H1 (cell line): ENCODE measurements at regions not wholly inside any gene's neighbourhood (a gene's known extent, or its start where the extent isn't known, plus 50 kb on each side); places are given as distances from the start of the nearest gene placed in this dataset.

Experiments used
- CHD2 ChIP-seq: IDR thresholded peaks from 2 replicates; pipeline ENCODE4 v1.6.1; 2012; ENCODE audit warnings: low read length, improper control_type of control experiment
- CTCF ChIP-seq, 3 experiments: IDR thresholded peaks; 1 replicate in 2 of 3; 2 replicates in 1 of 3; pipeline versions ENCODE4 v1.5.1 to v1.6.1; 2011; ENCODE audit warnings: low read length in 3 of 3, mild to moderate bottlenecking in 3 of 3, inconsistent platforms in 2 of 3, low read depth in 1 of 3, moderate library complexity in 1 of 3; ENCODE audit not compliant: insufficient read depth in 1 of 3; ENCODE audit errors: control extremely low read depth in 1 of 3
- EZH2 ChIP-seq: fragments of 200-600 bp; sonication (generic); IDR thresholded peaks from 2 replicates; pipeline ENCODE4 v1.7.1; 2012; ENCODE audit warnings: low read depth, mild to moderate bottlenecking, moderate library complexity, low read length, inconsistent platforms; ENCODE audit not compliant: severe bottlenecking
- GABPA ChIP-seq: IDR thresholded peaks from 2 replicates; pipeline ENCODE4 v1.6.1; 2011; ENCODE audit warnings: mild to moderate bottlenecking, low read length, moderate library complexity, borderline replicate concordance; ENCODE audit not compliant: insufficient read depth
- HDAC2 ChIP-seq, 2 experiments: fragments of 300-600 bp in 1 of 2; sonication (generic) in 1 of 2; IDR thresholded peaks; 2 replicates each; pipeline ENCODE4 v1.6.1; 2011 to 2012; ENCODE audit warnings: low read depth in 2 of 2, low read length in 2 of 2, mild to moderate bottlenecking in 2 of 2, moderate library complexity in 2 of 2, borderline replicate concordance in 1 of 2, inconsistent platforms in 1 of 2
- POLR2A ChIP-seq, 2 experiments: IDR thresholded peaks; 1 replicate in 1 of 2; 2 replicates in 1 of 2; pipeline ENCODE4 v1.6.1; 2011; ENCODE audit warnings: low read depth in 2 of 2, low read length in 2 of 2, mild to moderate bottlenecking in 2 of 2; ENCODE audit errors: control extremely low read depth in 1 of 2
- RAD21 ChIP-seq, 2 experiments: IDR thresholded peaks in 1 of 2; conservative IDR thresholded peaks in 1 of 2; 2 replicates each; pipeline ENCODE4 v1.6.1; 2011; ENCODE audit warnings: low read depth in 2 of 2, low read length in 2 of 2, improper control_type of control experiment in 1 of 2, inconsistent platforms in 1 of 2, mild to moderate bottlenecking in 1 of 2, moderate library complexity in 1 of 2
- SIN3A ChIP-seq, 2 experiments: IDR thresholded peaks in 1 of 2; conservative IDR thresholded peaks in 1 of 2; 2 replicates each; pipeline ENCODE4 v1.6.1; 2011 to 2012; ENCODE audit warnings: low read length in 2 of 2, improper control_type of control experiment in 1 of 2, low read depth in 1 of 2, mild to moderate bottlenecking in 1 of 2
- SIX5 ChIP-seq: IDR thresholded peaks from 2 replicates; pipeline ENCODE4 v1.6.1; 2011; ENCODE audit warnings: mild to moderate bottlenecking, low read depth, low read length
- SP1 ChIP-seq: IDR thresholded peaks from 2 replicates; pipeline ENCODE4 v1.6.1; 2011; ENCODE audit warnings: low read depth, low read length
- SUZ12 ChIP-seq: fragments of 200-600 bp; sonication (generic); IDR thresholded peaks from 2 replicates; pipeline ENCODE4 v1.6.1; 2012; ENCODE audit warnings: mild to moderate bottlenecking, inconsistent platforms, low read length, moderate library complexity, mixed read lengths
- TBP ChIP-seq: IDR thresholded peaks from 2 replicates; pipeline ENCODE4 v1.6.1; 2011; ENCODE audit warnings: low read depth, low read length, improper control_type of control experiment
- TF ChIP-seq, protein P1 (sequence below): IDR thresholded peaks from 2 replicates; pipeline ENCODE4 v1.6.1; 2012; ENCODE audit warnings: inconsistent platforms

DNA sequence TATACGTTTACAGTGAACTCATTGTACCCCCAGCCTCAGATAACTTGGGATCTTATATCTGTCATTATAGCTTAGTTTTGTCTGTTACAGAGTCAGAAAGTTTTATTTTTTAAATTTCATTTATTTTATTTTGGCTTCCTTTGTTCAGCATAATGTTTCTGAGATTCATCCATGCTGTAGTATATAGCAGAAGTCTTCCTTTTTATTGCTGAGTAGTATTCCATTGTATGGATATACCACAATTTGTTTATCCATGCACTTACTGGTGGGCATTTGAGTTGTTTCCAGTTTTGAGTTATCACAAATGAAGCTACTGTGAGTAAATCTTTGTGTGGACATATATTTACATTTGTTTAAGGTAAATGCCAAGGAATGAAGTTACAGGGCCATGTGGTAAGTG lies 122.3 kb downstream of the ADCYAP1 start:
- TF ChIP-seq CHD2: no peak
- no peak for TF ChIP-seq SP1
- no peak for TF ChIP-seq TBP
- TF ChIP-seq RAD21 (IDR thresholded peaks at IDR 0.05 in 1 of 2, conservative IDR thresholded peaks at IDR 0.05 in 1 of 2; ENCODE audit: low read depth in 2 of 2, low read length in 2 of 2): no peak
- TF ChIP-seq CTCF (IDR thresholded peaks at IDR 0.05; ENCODE audit: control extremely low read depth in 1 of 3, insufficient read depth in 1 of 3, low read depth in 1 of 3, low read length in 3 of 3): no peak
- TF ChIP-seq, protein P1, sequence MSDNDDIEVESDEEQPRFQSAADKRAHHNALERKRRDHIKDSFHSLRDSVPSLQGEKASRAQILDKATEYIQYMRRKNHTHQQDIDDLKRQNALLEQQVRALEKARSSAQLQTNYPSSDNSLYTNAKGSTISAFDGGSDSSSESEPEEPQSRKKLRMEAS: no peak
- TF ChIP-seq GABPA: no peak
- TF ChIP-seq EZH2: no peak
- TF ChIP-seq SUZ12: no peak
- TF ChIP-seq POLR2A (IDR thresholded peaks at IDR 0.05; ENCODE audit: control extremely low read depth in 1 of 2, low read depth in 2 of 2, low read length in 2 of 2): no peak
- no peak for TF ChIP-seq SIX5
- TF ChIP-seq HDAC2 (IDR thresholded peaks at IDR 0.05; ENCODE audit: borderline replicate concordance in 1 of 2, low read depth in 2 of 2, low read length in 2 of 2): no peak
- no peak for TF ChIP-seq SIN3A (conservative IDR thresholded peaks at IDR 0.05 in 1 of 2, IDR thresholded peaks at IDR 0.05 in 1 of 2; ENCODE audit: low read depth in 1 of 2, low read length in 2 of 2)
